GM20431 (cell line): ENCODE measurements at regions not wholly inside any gene's neighbourhood (a gene's known extent, or its start where the extent isn't known, plus 50 kb on each side); places are given as distances from the start of the nearest gene placed in this dataset.

Experiments used
- in situ Hi-C: fragments of 300-500 bp; cut with MseI, MboI; formaldehyde crosslinking; loops from one replicate; pipeline ENCODE4 v1.15.0; 2020; ENCODE audit warnings: low sequenced_read_pairs; ENCODE audit not compliant: unreplicated experiment

DNA sequence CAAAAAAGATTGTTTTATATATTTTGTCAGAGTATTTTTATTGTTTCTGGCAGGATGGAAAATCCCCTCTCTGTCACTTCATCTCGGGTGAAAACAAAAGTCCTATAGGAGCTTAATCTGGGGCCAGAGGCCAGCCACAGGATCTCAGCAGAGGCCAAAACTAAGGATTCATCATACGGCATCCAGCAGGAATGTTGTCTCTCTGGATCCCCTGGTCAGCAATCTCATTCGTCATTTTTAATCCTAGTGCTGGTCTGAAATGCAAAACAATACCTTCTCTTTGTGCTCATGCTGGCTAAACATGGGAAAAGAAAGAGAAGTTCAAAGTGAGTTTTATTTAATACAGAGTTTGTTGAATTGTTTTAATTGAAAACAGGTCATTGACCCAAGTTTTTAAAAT lies 482.5 kb upstream of the AUTS2 start:
- in situ Hi-C loops, result loop anchor here (25.0 kb wide), 1 partner anchor 97 kb away; no protein-coding TSS in a partner anchor

DNA sequence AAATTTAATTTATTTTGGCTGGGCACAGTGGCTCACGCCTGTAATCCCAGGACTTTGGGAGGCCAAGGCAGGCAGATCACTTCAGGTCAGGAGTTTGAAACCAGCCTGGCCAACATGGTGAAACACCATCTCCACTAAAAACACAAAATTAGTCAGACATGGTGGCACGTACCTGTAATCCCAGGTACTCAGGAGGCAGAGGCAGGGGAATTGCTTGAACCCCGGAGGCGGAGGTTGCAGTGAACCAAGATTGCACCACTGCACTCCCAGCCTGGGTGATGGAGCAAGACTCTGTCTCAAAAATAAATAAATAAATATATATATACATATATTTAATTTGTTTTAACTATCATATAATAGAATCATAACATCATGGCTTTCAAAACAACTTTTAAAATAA lies 482.1 kb upstream of the AUTS2 start:
- in situ Hi-C loops, result loop anchor here (25.0 kb wide), 1 partner anchor 96 kb away; no protein-coding TSS in a partner anchor

DNA sequence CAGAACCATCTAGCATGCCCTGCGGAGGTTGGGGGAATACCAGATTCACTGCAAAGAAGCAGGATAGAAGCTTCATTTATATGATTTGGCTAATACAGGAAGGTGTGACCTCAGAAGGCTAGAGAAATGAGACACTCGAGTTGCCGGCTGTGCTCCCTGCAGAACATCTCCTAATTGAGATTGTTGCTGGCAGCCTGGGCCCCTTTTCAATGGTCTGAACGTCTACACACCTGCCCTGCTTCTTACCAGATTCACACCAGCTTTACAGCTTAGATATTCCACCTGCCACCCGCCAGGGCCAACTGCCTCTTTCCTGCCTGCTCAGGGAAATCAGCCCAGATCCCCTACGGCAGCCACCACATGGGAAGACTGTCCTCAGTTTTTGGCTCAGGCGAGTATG lies 475.3 kb upstream of the AUTS2 start:
- in situ Hi-C loops, result loop anchor here (25.0 kb wide), 1 partner anchor 89 kb away; no protein-coding TSS in a partner anchor

DNA sequence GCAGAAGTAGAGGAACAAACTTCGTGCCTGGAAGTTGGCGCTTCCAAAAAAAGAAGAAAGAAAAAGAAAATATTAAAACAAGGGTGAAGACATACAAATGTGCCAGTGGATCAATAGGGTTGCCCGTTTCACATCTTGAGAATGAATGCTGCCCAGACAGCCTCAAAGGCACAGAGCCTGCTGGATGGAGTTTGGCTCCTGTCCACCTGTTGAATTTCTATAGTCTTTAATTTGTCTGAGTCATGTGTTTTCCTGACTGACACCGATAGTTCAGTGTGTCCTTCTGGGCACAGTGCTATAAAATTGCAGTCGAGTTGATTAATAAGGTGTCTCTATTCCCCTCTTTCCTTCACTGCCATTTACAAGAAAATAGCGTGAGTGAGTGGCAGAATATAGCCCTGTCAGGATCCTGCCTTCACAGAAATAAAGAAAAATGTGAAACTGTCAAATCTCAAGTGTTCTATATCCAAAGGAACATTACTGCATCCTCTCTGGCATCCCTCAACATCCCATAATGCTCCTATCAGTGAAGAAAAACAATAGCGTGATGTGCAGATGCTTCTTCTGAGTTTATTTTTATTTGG lies 471.3 kb upstream of the AUTS2 start:
- in situ Hi-C loops, result no loop called here

DNA sequence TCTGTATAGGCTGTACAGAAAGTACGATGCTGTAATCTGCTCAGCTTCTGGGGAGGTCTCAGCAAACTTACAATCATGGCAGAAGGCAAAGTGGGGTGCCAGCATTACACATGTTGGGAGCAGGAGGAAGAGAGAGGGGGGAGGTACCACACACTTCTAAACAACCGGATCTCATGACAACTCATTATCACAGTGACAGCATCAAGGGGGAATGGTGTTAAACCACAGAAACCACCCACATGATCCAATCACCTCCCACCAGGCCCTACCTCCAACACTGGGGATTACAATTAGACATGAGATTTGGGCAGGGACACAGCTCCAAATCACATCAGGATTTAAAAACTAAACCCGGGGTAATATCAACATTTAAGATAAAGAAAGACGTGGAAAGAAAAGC lies 468.8 kb upstream of the AUTS2 start:
- in situ Hi-C loops, result no loop called here

DNA sequence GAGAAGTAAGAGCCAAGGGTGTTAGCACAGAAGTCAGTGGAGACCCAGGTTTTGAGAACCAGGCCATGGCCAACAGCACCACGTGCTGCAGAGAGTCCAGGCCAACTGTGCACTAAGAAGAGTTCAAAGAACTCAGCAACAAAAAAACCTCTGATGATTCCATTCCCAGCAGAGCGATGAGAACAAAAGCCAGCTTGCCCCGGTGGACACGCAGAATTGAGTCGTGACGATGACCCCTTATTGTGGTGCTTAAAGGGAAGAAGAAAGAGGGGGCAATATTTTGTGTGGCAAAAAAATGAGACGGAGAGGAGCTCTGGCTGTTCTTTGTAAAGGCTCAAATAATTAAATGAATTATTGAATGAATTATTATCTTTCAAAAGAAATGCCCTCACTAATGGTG lies 468.3 kb upstream of the AUTS2 start:
- in situ Hi-C loops, result no loop called here

DNA sequence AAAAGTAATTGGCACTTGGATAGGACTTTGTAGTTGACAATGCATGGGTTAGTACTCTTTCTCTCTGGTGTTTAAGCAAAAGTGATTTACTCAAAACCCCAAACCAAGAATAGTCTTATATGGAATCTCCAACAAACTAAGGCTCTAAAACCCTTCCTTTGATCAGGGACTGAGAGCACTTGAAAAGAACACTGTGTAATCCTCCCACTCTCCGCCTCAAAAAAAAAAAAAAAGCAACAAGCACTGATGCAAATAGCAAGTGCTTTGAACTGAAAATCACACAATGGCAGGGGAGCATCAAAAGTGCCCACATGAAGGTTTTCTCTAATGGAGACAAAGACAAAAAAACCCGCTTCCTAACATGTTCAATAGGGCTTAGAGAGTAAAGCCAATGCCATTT lies 467.9 kb upstream of the AUTS2 start:
- in situ Hi-C loops, result no loop called here

DNA sequence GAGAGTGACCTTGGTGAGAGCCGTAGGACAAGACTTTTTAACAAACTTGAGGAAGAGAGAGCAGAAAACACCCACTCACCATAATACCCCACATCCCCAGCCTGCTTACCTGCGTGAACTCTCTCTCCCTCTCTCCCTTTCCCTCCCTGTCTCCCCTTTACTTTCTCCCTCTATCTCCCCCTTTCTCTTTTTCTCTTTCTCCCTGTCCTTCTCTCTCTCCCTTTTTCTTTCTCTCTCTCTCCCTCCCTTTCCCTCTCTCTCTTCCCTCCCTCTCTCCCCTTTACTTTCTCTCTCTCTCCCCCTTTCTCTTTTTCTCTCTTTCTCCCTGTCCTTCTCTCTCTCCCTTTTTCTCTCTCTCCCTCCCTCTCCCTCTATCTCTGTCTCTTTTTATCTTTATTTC lies 464.0 kb upstream of the AUTS2 start:
- in situ Hi-C loops, result no loop called here

DNA sequence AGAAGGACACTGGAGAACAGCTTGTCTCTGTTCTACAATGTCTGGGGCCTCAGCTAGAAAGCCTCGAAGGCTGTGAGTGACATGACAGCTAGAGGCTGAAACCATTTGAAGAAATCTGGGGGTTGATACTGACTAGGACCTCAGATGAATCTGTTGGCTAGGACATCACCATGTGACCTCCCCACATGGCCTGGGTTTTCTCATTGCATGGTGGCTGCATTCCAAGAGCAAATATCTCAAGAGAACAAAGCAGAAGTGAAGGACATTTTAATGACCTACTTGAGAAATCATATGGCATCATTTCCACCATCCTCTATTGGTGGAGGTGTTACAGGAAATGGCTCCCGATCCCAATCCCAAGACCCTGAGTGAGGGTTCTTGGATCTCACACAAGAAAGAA lies 450.6 kb upstream of the AUTS2 start:
- in situ Hi-C loops, result no loop called here

DNA sequence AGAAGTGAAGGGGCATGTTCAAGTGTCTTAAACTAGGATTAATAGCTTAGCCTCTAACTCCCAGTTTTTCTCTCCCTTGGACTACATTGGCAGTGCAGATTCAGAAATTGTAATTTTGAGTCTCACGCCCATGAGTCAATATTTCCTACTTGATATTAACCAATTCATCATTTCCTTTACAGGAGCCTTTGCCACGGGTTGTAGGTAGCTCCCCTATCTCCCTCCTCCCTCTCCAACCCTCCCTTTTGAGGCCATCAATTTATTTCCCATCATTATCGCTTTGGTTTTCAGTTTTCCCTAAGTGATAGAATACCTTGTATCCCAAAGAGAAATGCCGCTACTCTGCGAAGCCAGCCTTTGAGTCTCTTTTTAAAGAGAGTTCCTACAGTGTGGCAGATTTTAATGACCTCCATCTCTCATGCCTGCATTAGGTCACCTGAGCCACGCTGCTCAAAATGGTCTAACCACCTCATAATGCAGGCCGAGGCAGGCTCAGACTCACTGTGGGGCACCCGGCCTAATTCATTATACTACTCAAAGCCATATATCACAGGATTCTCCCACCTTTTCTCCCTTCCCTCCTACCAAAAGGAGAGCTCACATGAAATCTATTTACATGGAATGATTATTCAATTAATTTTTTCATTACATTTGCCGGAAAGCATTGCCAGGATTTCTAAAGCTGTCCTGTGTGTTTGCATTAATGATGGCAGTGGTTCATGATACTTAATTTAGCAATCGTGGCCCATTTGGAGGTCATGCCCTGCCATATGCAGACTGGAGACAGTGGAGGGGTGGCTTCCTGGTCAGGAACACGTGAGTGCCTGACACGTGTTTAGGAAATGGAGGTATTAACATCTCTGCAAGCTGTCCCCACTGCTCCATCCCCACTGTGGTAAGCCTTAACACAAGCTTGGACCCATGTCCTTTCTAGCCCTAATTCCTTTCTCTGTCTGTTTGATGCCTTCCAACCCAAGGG lies 448.2 kb upstream of the AUTS2 start:
- in situ Hi-C loops, result no loop called here

DNA sequence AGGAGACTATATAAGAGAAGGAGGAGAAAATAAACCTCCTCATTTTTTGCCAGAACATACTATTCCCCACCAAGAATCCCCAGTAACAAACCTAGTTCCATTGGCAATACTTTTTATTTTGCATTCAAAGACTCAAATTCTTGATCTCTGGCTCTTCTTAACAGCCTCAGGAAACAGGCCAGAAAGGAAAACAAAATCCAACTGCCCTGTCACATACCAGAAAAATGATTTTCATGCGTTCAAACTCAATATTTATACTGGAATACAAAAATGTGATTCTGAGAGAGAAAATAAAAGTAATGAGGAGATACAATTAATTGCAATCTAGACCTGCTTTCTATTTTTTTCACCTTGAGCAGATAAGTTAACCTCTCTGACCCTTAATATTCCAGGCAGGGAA lies 435.9 kb upstream of the AUTS2 start:
- in situ Hi-C loops, result no loop called here

DNA sequence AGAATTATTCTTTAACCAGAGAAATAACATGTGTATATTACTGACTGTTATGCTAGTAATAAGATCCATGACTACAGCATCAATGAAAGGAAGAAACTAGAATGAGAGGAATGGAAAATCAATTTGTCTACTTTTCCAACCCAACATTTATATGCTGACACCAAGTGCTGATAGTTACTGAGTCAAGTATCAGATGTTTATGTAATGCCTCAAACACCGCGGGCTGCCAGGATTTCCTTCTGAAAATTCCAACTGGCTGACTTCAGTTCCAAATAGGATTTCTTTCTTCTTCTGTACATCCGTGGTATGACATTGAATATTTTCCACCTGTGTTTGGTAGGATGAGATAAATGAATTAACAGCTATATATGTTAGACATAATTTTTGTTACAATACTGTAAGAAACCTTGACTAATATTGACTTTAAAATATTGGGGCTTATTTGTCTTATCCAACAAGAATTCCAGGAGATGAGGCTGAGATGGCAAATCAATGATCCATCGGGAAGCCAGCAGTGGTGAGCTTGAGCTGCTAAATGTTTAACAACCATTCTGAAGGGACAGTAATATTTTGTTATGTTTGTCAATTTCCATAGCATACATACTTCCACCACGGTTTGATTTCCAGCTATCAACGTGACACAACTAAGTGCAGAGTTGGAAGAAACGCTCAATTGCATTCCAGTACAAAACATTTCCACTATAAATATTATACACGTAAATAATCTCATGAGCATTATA lies 435.2 kb upstream of the AUTS2 start:
- in situ Hi-C loops, result no loop called here

DNA sequence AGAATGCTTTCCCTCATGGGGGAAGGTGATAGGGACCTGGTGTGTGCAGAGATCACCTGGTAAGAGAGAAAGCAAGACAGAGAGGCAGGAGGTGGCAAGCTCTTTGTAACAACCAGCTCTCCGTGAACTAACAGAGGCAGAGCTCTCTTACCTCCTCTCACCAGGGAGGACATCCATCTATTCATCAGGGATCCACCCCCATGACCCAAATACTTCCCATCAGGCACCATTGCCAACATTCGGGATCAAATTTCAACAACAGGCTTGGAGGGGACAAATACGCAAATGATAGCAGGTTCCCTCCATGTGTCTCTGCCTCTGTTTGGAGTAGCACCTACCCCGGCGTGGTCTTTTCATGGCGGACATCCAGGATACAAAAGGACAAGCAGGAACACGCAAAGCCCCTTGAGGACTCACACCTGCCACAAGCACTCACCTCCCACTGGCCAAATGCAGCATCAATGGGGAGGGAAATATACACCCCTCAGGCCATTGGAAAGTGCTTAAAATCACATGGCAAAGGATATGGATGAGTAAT lies 431.2 kb upstream of the AUTS2 start:
- in situ Hi-C loops, result no loop called here

DNA sequence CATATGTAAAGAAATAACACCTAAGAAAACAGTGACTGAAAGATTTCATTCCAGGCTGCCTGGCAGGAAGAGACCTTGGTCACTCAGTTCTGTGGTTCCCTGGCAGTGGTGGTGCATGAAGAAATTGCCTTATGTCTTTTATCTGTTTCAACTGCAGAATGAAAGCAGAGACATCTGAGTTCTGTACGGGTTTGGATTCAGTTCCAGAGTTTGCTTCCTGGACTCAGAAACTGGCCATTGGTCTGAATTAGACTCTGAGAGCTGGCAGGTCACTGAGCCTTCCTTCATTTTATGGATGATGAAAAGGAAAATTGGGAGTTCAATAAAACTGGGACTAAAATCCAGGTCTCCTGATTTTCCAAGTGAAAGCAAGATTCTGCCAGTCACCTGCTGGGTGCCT lies 428.9 kb upstream of the AUTS2 start:
- in situ Hi-C loops, result no loop called here

DNA sequence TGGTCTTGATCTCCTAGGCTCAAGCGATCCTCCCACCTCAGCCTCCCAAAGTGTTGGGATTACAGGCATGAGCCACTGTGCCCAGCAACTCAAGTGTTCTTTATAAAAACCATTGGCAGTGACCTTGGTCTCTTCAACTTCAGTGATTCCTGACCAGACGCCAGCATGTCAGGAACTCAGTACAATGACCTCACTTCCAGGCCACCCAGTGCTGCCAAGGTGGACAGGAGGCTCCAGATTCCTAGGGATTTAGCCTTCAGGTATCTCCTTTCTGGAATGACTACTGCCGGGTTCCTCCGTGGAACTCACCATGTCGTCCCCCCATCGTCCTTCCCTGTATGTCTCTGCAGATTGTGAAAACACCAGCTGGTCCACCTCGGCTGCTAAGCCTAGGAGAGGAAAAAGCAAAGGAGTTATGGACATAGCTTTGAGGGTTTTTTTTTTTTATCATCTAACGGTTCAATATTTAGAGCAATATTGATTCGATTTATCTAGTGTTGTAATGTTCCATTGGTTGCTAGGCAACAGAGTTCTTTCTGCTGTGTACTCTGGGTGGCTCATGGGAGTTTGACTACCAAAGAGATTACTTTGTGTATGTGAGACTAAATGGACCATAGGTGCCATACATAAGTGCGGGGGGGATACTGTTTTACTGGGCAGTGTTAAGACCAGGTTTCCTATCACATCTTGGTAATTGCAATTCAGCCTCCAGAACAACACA lies 425.8 kb upstream of the AUTS2 start:
- in situ Hi-C loops, result no loop called here

DNA sequence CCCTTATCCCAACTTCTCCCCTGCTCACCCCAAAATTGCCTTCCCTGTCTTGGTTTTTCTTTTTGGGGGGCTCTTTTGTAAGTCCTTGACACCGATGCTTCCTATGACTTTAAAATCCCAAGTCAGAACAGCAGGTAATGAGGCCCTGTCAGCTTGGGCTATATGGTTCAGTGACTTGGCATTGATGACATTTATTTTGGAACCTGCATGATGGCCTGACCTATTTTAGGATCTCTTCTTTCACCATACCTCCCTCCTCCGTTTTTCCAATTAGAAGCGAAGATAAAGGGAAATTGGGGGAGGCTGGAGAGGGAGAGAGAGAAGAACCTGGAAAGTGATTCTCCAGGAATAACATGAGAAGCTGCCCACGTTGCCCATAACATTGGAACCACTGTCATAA lies 424.9 kb upstream of the AUTS2 start:
- in situ Hi-C loops, result no loop called here

DNA sequence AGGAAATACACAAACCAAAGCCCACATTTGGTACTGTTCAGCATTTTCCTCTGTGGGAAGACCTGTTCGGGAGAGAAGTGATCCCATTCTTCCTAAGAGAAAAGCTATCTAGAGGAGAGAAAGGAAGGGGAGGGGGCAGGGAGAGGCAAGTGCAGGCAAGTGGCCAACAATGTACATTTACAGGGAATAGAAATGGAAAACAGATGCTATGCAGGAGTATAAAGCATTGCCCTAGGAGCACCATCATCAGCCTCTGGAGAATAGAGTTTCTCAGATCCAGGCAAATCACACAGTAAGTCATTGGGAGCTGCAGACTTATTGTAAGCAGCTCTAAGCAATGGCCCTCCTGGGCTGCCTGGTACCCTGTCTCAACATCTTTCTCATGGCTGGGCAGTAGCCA lies 424.4 kb upstream of the AUTS2 start:
- in situ Hi-C loops, result no loop called here

DNA sequence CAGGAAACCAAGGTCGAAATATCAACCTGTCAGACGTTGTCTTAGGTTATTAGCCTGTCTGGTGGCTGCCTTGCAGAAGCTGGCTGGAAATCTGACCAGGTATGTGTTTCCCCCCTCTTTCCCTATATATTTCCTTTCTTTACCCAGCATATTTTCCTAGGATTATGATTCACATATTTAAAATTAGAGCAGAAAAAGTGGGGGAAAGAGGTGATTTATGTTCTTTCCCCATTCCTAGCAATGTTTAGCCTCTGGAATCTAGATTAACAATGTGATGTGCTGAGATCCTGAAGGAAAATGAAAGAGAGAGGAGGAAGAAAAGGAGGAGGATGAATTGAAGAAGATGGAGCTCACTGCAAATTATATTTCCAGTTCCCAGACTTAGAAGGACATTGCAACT lies 421.4 kb upstream of the AUTS2 start:
- in situ Hi-C loops, result no loop called here

DNA sequence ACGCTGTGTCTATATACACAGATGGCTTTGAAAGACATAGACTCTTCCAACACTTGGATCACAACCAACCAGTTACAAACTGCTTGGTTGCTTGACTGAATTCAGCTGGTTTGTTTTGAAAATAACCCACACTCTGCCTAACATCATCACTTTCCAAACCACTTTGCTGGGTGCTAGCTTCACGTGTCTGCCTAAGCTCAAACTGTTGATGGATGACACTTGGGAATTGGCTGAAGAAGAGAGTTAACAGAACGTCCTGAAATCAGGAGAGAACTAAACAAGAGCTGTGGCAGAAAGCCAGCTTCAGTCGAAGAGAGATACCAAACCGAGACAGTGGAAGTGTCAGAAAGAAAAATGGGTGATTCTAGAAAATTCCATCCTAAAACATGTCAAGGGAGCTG lies 420.8 kb upstream of the AUTS2 start:
- in situ Hi-C loops, result no loop called here

DNA sequence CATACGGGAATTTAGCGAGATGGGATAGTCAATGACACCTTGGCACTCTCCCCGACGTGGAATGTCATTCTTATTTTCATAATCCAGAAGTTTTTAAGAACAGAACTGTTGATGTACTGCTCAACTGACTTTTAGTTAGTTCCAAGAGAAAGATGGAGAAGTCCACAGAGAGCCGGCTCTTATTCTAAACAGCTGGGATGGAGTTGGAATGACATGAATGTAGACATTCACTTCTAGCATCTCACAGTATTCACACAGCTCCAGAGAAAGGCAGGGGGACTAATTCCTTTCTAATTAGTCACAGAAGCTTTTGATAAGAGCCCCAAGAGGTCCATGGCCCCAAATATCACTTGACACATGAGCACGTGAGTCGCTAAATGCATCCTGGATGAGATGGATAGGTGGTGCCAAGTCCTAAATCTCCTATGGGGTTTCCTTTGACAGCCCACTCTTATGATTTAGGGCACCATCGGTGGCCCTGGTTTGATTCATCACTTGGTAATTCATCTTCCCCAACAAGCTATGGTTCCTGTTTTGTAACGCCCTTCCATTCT lies 420.3 kb upstream of the AUTS2 start:
- in situ Hi-C loops, result no loop called here
